ENCODE measurements at regions not wholly inside any gene's neighbourhood (a gene's known extent, or its start where the extent isn't known, plus 50 kb on each side); places are given as distances from the start of the nearest gene placed in this dataset.
A peak's percentile ranks its signal among the peaks of the same experiment; 100 is the strongest.
"Not testable (repeated sequence)": the region's sequence is repeated elsewhere in the genome, so short reads cannot be mapped to it uniquely, and the experiment has no call there.

DNA sequence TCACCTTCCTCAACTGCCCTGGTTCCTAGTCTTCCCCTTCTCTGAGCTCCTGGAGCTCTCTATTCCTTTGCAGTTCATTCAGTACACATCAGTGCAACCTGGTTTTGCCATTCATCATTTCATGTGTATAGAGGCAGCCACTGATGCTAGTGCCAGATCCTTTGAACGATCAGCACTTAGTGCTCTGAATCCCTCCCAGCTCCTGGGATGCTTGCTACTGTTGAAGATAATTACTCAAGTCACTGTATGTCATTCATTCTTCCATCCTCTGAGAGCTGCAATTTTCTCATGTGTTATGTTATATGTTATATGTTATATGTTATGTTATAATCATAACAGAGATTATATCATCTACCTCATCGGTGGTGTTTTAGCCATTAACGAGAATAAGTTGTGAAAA, 98.5 kb upstream of the UXS1 start:
- no peak for DNase-seq (ENCODE audit: low read depth, low spot score)

DNA sequence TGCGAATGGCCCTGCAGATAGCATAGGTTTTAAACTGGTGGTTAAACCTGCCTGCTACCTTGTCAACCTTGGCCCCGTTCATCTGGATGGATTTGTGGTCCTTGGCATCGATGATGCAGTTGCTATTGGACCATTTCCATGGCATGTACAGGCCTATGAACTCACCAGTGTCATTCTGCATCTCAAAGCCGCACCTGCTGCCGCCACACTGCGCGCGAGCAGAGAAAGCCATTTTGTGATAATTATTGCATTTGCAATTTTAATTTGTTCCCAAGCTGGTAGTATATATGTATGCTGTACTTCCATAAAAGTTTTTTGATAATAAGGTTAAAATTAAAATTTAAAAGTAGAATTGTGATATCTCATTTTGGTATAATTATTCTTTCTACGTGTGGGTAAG, 94.8 kb upstream of the UXS1 start:
- DNase-seq (ENCODE audit: low read depth, low spot score): no peak

DNA sequence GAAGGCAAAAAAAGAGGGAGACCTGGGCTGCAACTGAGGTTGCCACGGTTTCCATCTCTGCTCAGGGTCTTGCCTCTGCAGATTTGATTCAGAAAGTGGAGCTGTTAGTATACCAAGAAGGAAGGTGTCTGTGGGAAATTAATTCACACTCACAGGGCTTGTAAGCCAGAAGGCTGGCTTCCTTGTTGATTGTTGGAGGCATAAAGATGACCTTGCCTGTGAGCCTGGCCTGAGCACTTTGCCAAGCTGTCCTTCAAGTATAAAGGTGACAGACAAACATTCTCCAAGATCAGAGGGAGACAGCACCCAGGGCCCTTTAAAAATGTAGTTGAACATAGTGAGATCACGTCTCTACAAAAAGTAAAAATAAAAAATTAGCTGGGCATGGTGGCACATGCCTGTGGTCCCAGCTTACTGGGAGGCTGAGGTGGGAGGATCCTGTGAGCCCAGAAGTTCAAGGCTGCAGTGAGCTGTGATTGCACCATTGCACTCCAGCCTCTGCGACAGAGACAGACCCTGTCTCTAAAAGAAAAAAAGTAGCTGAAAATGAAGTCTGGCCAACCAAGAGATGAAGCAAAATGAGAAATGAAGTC, 91.2 kb upstream of the UXS1 start:
- no peak for DNase-seq (ENCODE audit: low read depth, low spot score)

DNA sequence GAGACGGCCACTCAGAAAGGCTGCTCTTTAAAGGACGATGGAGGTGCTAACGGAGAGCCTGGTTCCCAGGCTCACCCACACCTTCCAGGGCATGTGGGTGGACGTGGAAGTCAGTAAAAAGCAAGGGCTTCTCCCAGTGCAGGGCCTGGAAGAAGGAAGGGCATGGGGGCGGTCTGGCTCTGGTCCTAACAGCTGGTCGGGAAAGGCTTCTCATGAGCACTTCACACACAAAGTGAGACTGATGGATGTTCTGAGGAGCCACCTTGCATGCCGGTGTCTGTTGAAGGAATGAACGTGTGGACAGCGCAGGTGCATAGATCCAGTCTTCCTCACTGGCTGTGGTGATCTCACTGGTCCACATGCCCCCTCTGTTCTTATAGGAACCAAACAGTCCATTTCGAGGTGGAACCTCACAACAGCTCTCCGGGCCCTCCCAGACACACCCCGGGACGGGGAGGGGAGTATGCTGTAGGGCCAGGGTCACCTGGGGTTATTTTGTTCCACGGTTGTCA, 90.6 kb upstream of the UXS1 start:
- DNase-seq (ENCODE audit: low read depth, low spot score): no peak

DNA sequence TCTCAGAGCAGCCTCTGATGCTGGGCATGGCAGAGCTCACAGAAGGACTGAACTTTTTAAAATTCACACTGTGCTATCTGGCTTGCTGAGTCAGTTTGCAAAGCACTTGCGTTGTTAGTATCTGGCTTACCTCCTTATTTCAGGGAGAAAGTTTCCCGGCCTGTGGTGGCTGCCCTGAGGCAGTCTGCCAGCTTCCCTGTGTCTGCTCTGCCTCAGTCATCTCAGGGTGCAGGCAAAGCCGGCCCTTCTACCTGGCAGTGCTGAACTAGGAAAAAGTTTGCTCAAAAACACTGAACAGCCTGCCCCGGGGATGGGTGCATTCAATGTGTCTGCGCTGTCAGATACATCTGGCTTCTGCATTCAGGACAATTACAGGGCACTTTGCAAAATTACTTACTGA, 90.2 kb upstream of the UXS1 start:
- DNase-seq (ENCODE audit: low read depth, low spot score): peak; percentile 9

DNA sequence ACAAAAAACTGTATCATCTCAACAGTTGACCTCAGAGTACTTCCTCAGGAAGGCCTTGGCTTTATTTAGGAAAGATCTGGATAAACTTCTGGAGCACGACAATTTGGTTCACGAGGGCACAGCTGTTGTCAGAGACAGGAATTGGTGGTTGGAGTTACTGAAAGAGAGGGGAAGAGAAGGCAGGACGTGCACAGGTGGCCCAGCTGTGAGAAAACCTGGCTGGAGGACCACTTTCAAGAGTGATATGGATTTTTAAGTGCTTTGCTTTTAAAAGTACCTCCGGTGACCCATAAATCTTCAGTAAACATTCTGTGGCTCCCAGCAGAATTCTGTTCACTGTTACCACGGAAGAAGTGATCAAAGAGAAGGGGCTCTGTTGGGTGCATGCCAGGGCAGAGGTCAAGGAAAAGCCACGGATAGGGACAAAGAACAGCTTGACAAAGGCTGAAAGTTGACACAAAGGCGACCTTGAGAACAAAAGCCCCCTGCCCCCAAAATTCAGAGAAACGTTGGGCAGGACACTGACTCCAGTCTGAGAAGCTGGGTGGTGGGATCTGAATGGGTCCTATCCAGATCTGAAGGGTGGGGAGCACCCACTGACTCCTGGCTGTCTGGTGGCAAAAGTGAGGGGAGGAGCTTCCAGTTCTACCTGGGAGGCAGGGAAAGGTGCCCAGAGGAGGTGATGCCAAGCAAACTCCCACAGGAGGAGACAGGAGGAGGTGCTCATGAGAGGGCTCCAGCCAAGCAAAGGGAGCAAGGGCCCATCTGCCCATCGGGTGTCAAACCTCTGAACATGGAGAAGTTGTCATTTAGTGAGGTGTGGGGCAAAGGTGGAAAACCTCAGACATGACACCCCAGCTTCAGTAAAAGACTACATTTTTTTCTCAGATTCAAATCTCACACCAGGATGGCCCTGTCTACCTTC, 89.4 kb upstream of the UXS1 start:
- not testable (repeated sequence) for DNase-seq (ENCODE audit: low read depth, low spot score)

DNA sequence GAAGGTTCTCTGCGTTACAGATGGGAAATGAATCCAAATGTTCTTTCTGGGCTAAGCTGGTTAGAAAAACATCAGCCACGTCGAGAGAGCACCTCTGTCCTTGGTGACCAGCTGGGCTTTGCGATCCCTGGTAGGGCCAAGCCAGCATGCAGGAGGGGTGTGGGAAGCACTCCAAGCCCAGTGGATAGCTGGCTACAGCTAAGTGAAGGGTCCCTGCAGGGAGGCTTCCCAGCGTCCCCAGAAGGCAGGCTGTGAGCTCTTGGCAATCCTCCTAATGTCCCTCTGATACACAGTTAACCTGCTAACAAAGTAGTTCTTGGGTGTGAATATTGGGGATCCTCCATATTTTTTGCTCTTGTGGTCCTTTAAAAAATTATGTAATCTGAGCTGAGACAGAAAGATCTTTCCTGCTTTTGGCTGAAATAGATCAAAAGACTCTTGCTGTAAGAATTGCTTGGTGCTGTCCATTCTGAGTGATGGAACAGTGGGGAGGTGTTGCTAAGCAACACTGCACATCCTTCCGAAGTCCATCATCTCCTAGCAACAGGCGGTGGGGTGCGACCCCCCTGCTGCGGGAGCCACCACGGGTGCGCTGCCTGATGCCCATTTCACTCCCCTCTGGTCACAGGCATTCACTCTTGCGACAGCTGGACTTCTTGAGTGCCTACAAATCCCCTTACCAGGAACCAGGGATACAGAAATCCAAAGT, 88.5 kb upstream of the UXS1 start:
- no peak for DNase-seq (ENCODE audit: low read depth, low spot score)

DNA sequence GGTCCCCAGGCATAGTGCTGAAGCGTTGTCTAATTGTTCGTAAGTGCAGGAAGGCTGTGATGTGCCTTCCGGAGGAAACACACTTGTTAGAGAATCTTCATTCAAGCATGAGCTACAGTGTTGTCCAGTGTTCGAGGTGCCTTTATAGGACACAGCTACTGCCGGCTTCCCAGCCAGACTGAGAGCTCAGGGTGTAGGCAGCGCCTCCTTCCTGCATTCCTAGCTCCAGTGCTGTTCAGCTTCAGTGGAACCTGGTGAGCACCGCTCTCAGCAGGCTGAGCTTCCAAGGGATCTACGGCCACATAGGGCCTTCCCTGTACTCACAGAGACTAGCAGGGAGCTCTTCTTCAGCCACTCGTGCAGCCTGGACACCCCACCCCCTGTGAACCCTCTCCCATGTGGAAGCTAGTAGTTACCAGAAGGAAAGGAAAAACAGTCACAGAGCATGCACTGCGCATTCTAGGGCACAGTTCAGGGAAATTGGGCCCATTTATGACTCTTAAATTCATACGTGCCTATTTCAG, 87.9 kb upstream of the UXS1 start:
- DNase-seq (ENCODE audit: low read depth, low spot score): not testable (repeated sequence)

DNA sequence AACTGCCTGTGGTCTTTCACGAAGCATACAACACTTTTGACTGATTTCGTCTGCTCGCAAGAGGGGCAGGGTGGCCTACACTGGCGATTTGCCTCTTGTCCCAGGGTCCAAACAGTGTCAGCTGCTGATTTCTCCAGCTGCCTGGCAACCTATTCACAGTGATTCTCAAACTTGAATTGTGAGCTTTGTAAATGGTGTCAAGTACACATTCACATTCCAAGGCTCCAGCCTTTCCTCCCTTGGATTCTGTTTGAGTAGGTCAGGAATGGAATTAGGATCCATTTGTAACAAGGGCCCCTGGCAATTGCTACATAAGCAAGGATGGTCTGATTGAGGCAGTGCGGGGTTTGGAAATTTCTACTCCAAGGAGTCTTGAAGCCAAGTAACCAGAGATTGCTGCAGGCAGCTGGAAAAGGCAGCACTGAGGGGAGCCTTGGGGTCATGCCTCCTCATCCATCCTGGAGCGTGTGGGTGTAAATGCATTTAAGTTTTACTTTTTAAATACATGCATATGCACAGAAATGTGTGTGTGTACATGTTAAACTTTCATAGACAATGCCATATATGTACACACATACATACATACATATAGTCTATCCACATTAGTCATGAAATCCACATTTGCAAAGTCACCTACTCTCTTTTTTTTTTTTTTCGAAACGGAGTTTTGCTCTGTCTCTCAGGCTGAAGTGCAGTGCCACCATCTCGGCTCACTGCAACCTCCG, 86.8 kb upstream of the UXS1 start:
- DNase-seq (ENCODE audit: low read depth, low spot score): no peak

DNA sequence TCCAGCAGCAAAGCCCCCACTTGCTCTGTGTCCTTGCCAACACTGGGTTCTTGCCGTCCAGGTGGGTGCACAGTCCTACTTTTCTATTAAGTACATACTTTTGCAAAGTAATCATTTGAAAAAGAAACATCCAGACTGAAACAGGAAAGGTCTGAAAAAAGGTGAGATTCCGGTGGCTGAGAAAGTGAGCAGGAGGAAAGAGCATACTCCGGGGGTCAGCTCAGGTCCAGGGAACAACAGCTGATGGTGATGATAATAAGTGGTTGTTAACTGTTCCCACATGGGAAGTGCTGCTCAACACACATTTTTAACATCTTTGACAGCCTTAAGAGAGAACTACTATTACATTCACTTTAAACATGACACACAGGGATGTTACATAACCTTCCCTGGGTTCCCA, 86.1 kb upstream of the UXS1 start:
- no peak for DNase-seq (ENCODE audit: low read depth, low spot score)

DNA sequence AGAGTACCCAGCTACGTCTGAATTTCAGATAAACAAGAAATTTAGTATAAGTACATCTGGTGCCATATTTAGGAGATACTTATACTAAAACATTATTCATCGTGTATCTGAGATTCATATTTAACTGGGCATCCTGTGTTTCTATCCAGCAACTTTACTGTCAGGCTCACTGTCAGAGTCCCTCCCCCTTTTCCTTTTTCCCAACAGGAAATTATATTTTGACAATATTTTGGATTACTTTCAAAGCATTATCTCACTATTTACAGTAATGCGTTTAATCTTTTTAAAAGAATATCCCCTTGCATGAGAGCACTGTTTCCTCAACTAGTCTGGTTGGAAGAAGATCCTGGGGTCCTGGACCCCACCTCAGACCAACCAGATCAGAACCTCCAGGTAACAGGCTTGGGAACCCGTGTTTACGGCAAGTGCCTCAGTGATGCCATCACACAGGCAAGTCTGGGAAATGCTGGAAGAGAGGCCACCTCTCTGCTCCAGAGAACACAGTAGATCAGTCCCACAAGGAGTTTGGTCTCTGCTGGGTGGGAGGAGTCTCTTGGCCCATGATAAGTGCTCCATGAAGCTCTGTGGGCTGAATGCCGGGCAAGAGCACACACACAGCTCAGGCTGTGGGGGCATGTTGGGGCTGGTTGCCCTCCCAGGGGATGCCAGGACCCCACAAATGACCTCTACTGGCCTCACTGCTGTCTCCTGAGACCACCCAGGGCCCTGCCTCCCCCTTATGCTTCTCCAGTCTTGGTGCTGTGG, 84.2 kb upstream of the UXS1 start:
- DNase-seq (ENCODE audit: low read depth, low spot score): no peak

DNA sequence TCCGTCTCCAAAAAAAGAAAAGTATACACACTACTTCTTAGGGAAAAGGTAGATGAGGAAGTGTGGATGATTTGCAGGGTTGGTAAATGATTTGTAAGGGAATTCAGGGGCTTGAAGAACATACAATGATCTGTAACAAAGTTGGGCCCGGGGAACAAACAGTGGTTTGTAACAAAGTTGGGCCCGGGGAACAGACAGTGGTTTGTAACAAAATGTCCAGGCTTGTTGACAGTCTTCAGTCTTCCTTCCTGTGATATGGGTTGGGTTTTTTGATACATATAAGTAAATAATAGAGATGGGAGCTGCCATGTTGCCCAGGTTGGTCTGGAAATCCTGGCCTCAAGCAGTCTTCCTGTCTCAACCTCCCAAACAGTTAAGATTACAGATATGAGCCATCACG, 83.3 kb upstream of the UXS1 start:
- no peak for DNase-seq (ENCODE audit: low read depth, low spot score)

DNA sequence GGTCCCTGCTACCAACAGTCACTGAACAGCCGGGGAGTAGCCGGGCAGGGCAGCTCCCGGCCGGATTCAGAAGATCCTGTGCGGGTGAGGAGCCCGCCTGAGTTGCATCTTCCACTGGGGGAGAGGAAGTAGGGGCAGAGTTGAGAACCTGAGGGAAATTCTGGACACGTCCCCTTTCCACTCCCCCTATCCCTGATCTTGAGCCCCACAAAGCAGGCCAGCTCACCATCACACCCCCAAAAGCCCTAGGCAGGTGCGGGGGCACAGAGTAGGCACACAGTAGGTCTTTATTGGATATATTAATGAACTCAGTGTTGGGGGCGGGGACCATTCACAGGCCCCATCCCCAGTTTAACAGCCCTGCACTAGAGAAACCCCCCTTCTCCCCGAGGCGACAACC, 81.9 kb upstream of the UXS1 start:
- no peak for DNase-seq (ENCODE audit: low read depth, low spot score)

DNA sequence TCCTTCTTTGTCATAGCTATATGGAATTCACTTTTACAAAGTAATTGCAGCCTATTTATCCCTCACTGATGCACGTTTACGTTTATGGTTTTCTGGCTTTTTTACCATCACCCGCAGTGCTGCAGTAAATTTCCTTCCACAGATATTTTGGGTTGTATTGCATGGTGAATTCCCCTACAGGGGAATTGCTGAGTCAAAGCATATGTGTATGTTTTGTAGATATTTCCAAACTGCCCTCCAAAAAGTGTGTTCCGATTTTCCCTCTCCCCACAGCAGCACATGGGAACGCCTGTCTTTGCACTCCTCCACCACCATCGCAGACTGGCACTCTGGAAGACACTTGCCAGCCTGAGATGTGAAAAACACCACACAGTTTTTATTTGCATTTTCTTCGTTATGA, 80.6 kb upstream of the UXS1 start:
- DNase-seq (ENCODE audit: low read depth, low spot score): no peak

DNA sequence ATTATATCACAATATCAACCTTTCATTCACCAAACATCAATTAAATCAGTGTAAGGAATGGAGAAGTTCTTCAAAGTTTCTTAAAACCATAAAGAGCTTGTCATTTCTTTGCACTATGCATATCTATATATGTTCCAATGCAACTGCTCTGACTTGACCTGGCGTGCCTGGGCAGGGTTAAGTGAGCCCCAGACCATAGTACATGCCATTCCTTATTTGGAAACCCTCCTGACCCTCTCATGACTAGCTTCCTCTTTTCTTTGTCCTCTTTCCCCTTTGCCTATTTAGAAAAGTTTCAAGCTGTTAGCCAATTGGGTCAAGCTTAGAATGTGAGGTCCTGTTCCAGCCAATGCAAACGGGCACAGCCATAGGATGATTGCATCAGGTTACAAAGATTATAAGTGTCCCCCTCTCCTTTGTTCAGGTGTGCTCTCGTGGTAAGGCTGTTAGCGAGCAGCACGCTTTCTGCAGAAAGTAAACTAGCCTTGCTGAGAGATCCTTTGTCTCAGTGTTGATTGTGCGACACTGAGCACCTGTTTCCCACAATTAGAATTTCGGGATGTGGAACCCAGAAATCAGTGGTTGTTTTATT, 78.2 kb upstream of the UXS1 start:
- no peak for DNase-seq (ENCODE audit: low read depth, low spot score)

DNA sequence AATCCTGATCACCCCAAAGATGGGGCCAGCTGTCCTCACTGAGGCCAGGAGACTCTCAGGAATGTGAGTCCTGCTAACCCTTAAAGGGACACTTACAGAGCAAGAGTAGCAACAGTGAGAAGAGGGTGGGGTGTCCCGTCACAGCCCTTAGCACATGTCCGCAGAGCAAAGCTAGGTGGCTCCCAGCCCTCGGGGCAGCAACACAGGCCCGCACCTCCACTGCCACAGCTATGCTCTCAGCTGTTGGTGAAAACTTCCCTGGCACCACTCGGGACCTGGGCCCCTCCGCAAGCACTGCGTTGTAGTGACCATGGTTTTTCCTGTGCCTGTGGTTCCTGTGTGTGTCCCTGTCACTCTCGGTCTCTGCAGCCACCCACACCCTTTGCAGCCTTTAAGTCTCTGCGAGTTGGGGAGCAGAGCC, 76.4 kb upstream of the UXS1 start:
- no peak for DNase-seq (ENCODE audit: low read depth, low spot score)

DNA sequence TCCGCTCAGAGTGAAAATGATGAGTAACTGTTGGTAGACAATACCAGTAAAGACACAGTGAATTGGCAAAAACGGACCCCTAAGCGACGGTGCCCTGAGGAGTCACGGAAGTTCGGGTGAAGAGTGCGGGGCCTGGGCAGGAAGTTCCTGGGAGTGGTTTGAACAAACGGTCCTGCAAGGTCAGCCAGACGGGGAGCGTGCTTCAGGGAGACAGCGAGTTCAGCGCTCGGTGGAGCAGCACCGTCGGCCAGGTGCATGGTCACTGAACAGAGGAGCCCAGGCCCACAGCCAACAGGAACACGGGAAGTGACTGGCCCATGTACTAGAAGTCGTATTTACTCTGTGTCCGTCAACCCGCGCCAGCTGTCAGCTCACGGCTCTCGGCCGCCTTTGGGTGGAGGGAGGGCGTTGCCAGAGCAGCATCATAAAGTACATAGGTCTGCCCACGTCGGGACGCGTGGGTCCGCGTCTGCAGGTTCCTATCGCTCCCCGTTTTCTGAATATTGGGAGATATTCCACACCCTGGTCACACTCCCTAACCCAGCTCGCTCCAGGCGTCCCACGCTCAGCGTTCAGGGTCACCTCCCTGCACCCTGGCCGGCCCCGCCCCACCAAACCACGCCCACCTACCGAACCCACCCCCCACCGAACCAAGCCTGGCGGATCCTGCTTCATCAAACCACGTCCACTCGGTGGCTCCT, 75.6 kb upstream of the UXS1 start:
- DNase-seq (ENCODE audit: low read depth, low spot score): peak; percentile 18

DNA sequence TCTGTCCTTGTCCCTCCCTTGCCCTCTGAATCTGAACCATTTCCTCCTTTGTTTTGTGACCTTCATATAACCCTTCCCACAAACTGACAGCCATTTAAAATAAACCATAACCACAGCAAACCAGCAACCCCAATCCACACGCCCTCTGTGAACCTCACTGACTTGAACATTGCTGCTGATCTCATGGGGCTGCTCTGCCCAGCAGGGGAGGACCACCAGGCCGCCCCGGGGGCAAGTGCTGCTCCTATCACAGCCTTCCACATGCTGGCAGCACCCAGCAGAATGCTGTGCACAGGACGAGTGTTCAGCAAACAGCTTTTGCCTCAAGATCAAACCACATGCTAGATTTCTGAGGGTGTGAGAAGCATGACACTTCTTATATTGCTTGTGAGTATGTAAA, 73.9 kb upstream of the UXS1 start:
- no peak for DNase-seq (ENCODE audit: low read depth, low spot score)

DNA sequence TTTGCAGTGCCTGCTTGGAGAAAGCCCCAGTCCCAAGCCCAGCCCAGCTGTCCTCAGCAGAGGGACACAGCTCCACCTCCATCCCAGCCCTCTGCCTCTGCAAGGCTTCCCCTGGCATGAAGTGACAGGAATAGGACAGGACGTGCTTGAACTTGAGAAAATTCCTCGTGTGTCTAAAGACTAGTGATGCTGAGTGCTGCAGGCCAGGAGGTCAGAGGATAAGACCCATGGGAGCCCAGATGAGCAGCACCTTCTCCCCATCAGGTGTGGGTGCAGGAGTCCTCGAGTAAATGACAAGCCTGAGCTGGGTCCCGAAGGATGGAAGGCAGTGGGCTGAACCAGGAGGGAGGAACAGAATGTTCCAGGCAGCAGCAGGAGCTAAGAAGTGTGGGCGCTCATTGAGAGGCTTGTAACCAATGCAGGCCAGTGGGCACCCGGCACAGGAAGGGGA, 67.8 kb upstream of the UXS1 start:
- DNase-seq (ENCODE audit: low read depth, low spot score): no peak

DNA sequence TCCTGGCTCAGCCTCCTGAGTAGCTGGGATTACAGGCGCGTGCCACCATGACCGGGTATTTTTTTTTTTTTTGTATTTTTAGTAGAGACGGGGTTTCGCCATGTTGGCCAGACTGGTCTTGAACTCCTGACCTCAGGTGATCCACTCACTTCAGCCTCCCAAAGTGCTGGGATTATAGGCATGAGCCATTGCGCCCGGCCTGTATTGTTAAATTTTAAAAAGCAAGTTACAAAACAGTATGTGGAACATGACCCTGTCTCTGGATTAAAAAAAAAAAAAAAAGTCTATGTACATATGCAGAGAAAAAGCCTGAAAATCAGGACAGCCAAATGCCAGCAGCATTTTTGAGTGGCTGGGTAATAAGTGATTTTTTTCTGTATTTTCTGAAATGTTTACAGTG, 64.8 kb upstream of the UXS1 start:
- DNase-seq (ENCODE audit: low read depth, low spot score): not testable (repeated sequence)
